ENCODE measurements at regions not wholly inside any gene's neighbourhood (a gene's known extent, or its start where the extent isn't known, plus 50 kb on each side); places are given as distances from the start of the nearest gene placed in this dataset.

- no peak overlapping the region for H3K4me3 ChIP-seq
- H3K27ac ChIP-seq, result no peak overlapping the region
- TF ChIP-seq CTCF (IDR thresholded peaks at IDR 0.05), result no peak
- no peak for DNase-seq (ENCODE audit: low spot score)
These were observed 555.4 kb upstream of the ZNF385D start for GRCh38 chr3:22306454-22306853.

GRCh38 chr3:22308871-22309270, 557.9 kb upstream of the ZNF385D start:
- no peak for DNase-seq (ENCODE audit: low spot score)
- TF ChIP-seq CTCF (IDR thresholded peaks at IDR 0.05), result no peak
- Histone ChIP-seq H3K27ac (no peak overlapping the region), H3K4me3 (no peak overlapping the region)

- TF ChIP-seq CTCF (IDR thresholded peaks at IDR 0.05), result no peak
- no peak overlapping the region for H3K4me3 ChIP-seq
- H3K27ac ChIP-seq, result no peak overlapping the region
- no peak for DNase-seq (ENCODE audit: low spot score)
These were observed 564.9 kb upstream of the ZNF385D start for GRCh38 chr3:22315925-22316324.

GRCh38 chr3:22318325-22318724, 567.3 kb upstream of the ZNF385D start:
- no peak overlapping the region for H3K27ac ChIP-seq
- no peak overlapping the region for H3K4me3 ChIP-seq
- TF ChIP-seq CTCF (IDR thresholded peaks at IDR 0.05), result no peak
- no peak for DNase-seq (ENCODE audit: low spot score)

- H3K27ac ChIP-seq, result no peak overlapping the region
- TF ChIP-seq CTCF (IDR thresholded peaks at IDR 0.05), result no peak
- no peak for DNase-seq (ENCODE audit: low spot score)
- H3K4me3 ChIP-seq, result no peak overlapping the region
These were observed 568.4 kb upstream of the ZNF385D start for GRCh38 chr3:22319446-22319845.

GRCh38 chr3:22322861-22323260, 571.9 kb upstream of the ZNF385D start:
- DNase-seq (ENCODE audit: low spot score), result no peak
- Histone ChIP-seq H3K4me3 (no peak overlapping the region), H3K27ac (no peak overlapping the region)
- no peak for TF ChIP-seq CTCF (IDR thresholded peaks at IDR 0.05)

- H3K4me3 ChIP-seq, result no peak overlapping the region
- no peak for DNase-seq (ENCODE audit: low spot score)
These were observed 575.3 kb upstream of the ZNF385D start for GRCh38 chr3:22326305-22326704.

More at GRCh38 chr3:22326305-22326704, 575.3 kb upstream of the ZNF385D start:
- H3K27ac ChIP-seq, result no peak overlapping the region
- no peak for TF ChIP-seq CTCF (IDR thresholded peaks at IDR 0.05)
